Loucy (cell line): ENCODE measurements at regions not wholly inside any gene's neighbourhood (a gene's known extent, or its start where the extent isn't known, plus 50 kb on each side); places are given as distances from the start of the nearest gene placed in this dataset.

Source experiments
- H2AFZ ChIP-seq: fragments of 200-600 bp; sonication (generic); 2 replicates; pipeline ENCODE4 v1.6.0; 2016; ENCODE audit warnings: antibody characterized with exemption, mild to moderate bottlenecking, low read length, moderate library complexity
- H3F3A ChIP-seq: fragments of 200-600 bp; 2 replicates; pipeline ENCODE4 v1.6.0; 2016; ENCODE audit warnings: antibody characterized with exemption, low read depth, mild to moderate bottlenecking
- H3K27me3 ChIP-seq: fragments of 200-600 bp; sonication (generic); 2 replicates; pipeline ENCODE4 v1.6.1; 2014; ENCODE audit warnings: low read length, mild to moderate bottlenecking; ENCODE audit not compliant: insufficient read depth, poor library complexity, severe bottlenecking
- H3K36me3 ChIP-seq: fragments of 200-600 bp; sonication (generic); 2 replicates; pipeline ENCODE4 v1.6.1; 2016; ENCODE audit warnings: low read length; ENCODE audit not compliant: insufficient read depth
- H3K4me1 ChIP-seq: fragments of 200-600 bp; sonication (generic); 2 replicates; pipeline ENCODE4 v1.5.1; 2014; ENCODE audit warnings: low read length, mild to moderate bottlenecking; ENCODE audit not compliant: insufficient read depth, poor library complexity, severe bottlenecking
- H3K4me2 ChIP-seq: fragments of 200-600 bp; sonication (generic); 2 replicates; pipeline ENCODE4 v1.6.0; 2014; ENCODE audit warnings: antibody characterized with exemption, low read length, low read depth, mild to moderate bottlenecking; ENCODE audit not compliant: poor library complexity, severe bottlenecking
- H3K4me3 ChIP-seq: fragments of 200-600 bp; sonication (generic); 2 replicates; pipeline ENCODE4 v1.5.1; 2014; ENCODE audit warnings: low read length, mild to moderate bottlenecking, mixed read lengths; ENCODE audit not compliant: poor library complexity, severe bottlenecking
- H3K79me2 ChIP-seq: fragments of 200-600 bp; sonication (generic); 2 replicates; pipeline ENCODE4 v1.6.1; 2014; ENCODE audit warnings: low read length; ENCODE audit not compliant: insufficient read depth
- H3K9ac ChIP-seq: fragments of 200-600 bp; sonication (generic); 2 replicates; pipeline ENCODE4 v1.6.0; 2014; ENCODE audit warnings: mild to moderate bottlenecking, low read depth, low read length, moderate library complexity; ENCODE audit not compliant: poor library complexity, severe bottlenecking
- H3K9me2 ChIP-seq: fragments of 200-600 bp; sonication (generic); replicated peaks from 2 replicates; pipeline ENCODE4 v1.6.1; 2016; ENCODE audit warnings: low read depth, low read length, mixed read lengths
- H3K9me3 ChIP-seq: fragments of 200-600 bp; sonication (generic); 2 replicates; pipeline ENCODE4 v1.6.1; 2014; ENCODE audit warnings: mild to moderate bottlenecking, antibody characterized with exemption, low read length, low read depth; ENCODE audit not compliant: insufficient read depth
- H4K20me1 ChIP-seq: fragments of 200-600 bp; sonication (generic); 2 replicates; pipeline ENCODE4 v1.6.0; 2014; ENCODE audit warnings: antibody characterized with exemption, low read length, mild to moderate bottlenecking; ENCODE audit not compliant: insufficient read depth, poor library complexity, severe bottlenecking
- EZH2phosphoT487 ChIP-seq: fragments of 200-600 bp; IDR thresholded peaks from 2 replicates; pipeline ENCODE4 v1.6.1; 2018; ENCODE audit warnings: antibody characterized with exemption, mild to moderate bottlenecking, moderate library complexity, borderline replicate concordance
- TF ChIP-seq, protein P1 (sequence below): fragments of 200-600 bp; sonication (generic); conservative IDR thresholded peaks from 2 replicates; pipeline ENCODE4 v1.5.1; 2014; ENCODE audit warnings: mild to moderate bottlenecking, antibody characterized with exemption, low read length

DNA sequence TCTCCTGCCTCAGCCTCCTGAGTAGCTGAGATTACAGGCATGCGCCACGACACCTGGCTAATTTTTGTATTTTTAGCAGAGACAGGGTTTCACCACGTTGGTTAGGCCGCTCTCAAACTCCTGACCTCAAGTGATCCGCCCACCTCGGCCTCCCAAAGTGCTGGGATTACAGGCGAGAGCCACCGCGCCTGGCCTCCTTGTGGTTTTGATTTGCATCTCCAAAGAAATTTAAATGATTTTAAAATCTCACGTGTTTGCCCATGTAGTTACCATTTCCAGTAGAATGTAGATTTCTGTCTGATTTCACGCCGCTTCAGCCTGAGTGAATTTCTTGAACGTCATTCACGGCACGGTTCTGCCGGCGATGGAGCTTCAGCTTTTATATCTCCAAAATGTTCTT is 55.8 kb downstream of the IGF2 start:
- no peaks in the 10 kb centered on the region for H3K9me2 ChIP-seq
- no peaks in the 10 kb centered on the region for H3K4me1 ChIP-seq
- no peak overlapping the region for H2AFZ ChIP-seq
- no peak for TF ChIP-seq EZH2phosphoT487
- no peaks in the 10 kb centered on the region for H3K9me3 ChIP-seq
- no peak overlapping the region for H3K9ac ChIP-seq
- H3K27me3 ChIP-seq: no peaks in the 10 kb centered on the region
- H3K4me3 ChIP-seq: no peak overlapping the region
- H3F3A ChIP-seq: no peaks in the 10 kb centered on the region
- no peak overlapping the region for H3K4me2 ChIP-seq
- no peaks in the 10 kb centered on the region for H3K79me2 ChIP-seq
- H3K36me3 ChIP-seq: no peaks in the 10 kb centered on the region
- H4K20me1 ChIP-seq: no peaks in the 10 kb centered on the region

DNA sequence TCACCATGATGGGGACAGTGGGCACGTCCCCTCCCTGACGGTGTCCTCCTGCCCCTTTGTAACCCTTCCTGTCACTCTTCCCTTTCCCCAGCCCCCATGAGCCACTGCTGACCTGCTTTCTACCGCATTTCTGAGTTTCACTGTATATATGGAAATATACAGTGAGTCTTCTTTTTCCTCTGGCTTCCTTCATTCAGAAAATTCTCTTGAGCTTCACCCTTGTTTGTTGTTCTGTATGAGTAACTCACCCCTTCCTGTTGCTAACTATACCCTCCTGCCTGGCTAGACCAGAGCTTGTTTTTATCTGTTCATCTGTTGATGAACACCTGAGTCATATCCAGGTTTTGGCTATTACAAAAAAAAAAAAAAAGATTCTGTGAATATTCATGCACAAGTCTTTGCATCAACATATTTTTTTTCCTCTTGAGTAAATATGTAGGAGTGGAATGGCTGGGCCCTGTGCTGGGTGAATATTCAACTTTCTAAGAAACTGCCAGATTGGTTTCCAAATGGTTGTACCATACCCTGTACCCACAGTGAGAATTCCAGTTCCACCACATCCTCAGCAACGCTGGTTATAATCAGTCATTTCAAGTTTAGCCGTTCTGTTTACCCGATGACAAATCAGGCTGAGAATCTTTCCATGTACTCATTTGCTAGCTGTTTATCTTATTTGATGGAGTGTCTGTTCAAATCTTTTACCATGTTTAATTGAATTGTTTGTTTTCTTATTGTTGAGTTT is 62.0 kb downstream of the IGF2 start:
- Histone ChIP-seq H3K9me3 (no peaks in the 10 kb centered on the region), H3K9me2 (no peaks in the 10 kb centered on the region), H3K4me1 (no peaks in the 10 kb centered on the region), H3F3A (no peaks in the 10 kb centered on the region), H2AFZ (no peak overlapping the region), H3K36me3 (no peaks in the 10 kb centered on the region), H3K9ac (no peak overlapping the region), H3K4me2 (no peak overlapping the region), H4K20me1 (no peaks in the 10 kb centered on the region), H3K27me3 (no peaks in the 10 kb centered on the region), H3K79me2 (no peaks in the 10 kb centered on the region), H3K4me3 (no peak overlapping the region)
- TF ChIP-seq, protein P1, sequence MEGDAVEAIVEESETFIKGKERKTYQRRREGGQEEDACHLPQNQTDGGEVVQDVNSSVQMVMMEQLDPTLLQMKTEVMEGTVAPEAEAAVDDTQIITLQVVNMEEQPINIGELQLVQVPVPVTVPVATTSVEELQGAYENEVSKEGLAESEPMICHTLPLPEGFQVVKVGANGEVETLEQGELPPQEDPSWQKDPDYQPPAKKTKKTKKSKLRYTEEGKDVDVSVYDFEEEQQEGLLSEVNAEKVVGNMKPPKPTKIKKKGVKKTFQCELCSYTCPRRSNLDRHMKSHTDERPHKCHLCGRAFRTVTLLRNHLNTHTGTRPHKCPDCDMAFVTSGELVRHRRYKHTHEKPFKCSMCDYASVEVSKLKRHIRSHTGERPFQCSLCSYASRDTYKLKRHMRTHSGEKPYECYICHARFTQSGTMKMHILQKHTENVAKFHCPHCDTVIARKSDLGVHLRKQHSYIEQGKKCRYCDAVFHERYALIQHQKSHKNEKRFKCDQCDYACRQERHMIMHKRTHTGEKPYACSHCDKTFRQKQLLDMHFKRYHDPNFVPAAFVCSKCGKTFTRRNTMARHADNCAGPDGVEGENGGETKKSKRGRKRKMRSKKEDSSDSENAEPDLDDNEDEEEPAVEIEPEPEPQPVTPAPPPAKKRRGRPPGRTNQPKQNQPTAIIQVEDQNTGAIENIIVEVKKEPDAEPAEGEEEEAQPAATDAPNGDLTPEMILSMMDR: no peak
- TF ChIP-seq EZH2phosphoT487: no peak

DNA sequence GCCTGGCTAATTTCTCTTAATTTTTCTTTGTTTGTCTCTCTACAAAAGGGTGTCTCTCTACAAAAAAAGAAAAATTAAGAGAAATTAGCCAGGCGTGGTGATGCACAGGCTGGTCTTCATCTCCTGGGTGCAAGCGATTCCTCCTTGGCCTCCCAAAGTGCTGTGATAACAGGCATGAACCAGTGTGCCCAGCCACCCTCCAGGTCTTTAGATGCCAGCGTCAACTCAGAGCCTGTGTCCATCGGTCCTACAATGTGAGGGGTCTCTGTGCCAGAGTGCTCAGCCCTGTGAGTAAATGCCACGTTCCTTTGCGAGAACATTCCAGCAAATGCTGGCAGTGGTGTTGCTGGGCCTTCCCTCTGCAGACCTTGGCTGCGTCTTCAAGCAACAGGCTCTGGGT is 62.7 kb downstream of the IGF2 start:
- TF ChIP-seq, protein P1: no peak
- no peak for TF ChIP-seq EZH2phosphoT487

More for the DNA sequence above, 62.7 kb downstream of the IGF2 start:
- H3K36me3 ChIP-seq: no peaks in the 10 kb centered on the region
- no peaks in the 10 kb centered on the region for H4K20me1 ChIP-seq
- H3K4me2 ChIP-seq: no peak overlapping the region
- no peaks in the 10 kb centered on the region for H3K4me1 ChIP-seq
- H3K9me2 ChIP-seq: no peaks in the 10 kb centered on the region
- H3K4me3 ChIP-seq: no peak overlapping the region
- no peak overlapping the region for H2AFZ ChIP-seq
- no peaks in the 10 kb centered on the region; the same call in 1 of the 2 replicates for H3K9me3 ChIP-seq
- no peaks in the 10 kb centered on the region for H3K79me2 ChIP-seq
- no peaks in the 10 kb centered on the region for H3K27me3 ChIP-seq
- H3K9ac ChIP-seq: no peak overlapping the region
- H3F3A ChIP-seq: no peaks in the 10 kb centered on the region
